HepG2 (cell line): ENCODE measurements at regions not wholly inside any gene's neighbourhood (a gene's known extent, or its start where the extent isn't known, plus 50 kb on each side); places are given as distances from the start of the nearest gene placed in this dataset.

Experiments used
- EP300 ChIP-seq, 3 experiments: sonication (generic) in 1 of 3; formaldehyde crosslinking in 1 of 3; IDR thresholded peaks; 2 replicates each; pipeline versions ENCODE4 v1.5.1 to v1.6.1; 2011 to 2020; ENCODE audit warnings: low read depth in 2 of 3, low read length in 2 of 3, borderline replicate concordance in 1 of 3, improper control_type of control experiment in 1 of 3, mild to moderate bottlenecking in 1 of 3, missing genetic modification reagents in 1 of 3, moderate library complexity in 1 of 3
- NFE2L2 ChIP-seq: fragments of 150-350 bp; IDR thresholded peaks from 2 replicates; pipeline ENCODE4 v1.6.1; 2014; ENCODE audit warnings: low read length
- SIN3A ChIP-seq: IDR thresholded peaks from 2 replicates; pipeline ENCODE4 v1.6.1; 2011; ENCODE audit warnings: low read depth, mild to moderate bottlenecking, control low read depth, low read length, borderline replicate concordance
- SUZ12 ChIP-seq: fragments of 150-350 bp; IDR thresholded peaks from 2 replicates; pipeline ENCODE4 v1.6.1; 2014; ENCODE audit warnings: low read depth, low read length
- TAF1 ChIP-seq: sonication (generic); formaldehyde crosslinking; IDR thresholded peaks from 2 replicates; pipeline ENCODE4 v1.4.0; 2020; ENCODE audit warnings: missing genetic modification reagents
- TCF12 ChIP-seq, 2 experiments: fragments of 450-650 bp in 1 of 2; sonication (generic) in 1 of 2; formaldehyde crosslinking in 1 of 2; IDR thresholded peaks; 2 replicates each; pipeline versions ENCODE4 v1.6.1 to v1.8.0; 2017 to 2022; ENCODE audit warnings: antibody characterized with exemption in 1 of 2, mild to moderate bottlenecking in 1 of 2, missing genetic modification reagents in 1 of 2, moderate library complexity in 1 of 2
- ZFP90 ChIP-seq: sonication (generic); formaldehyde crosslinking; IDR thresholded peaks from 2 replicates; pipeline ENCODE4 v1.8.0; 2022; ENCODE audit warnings: missing genetic modification reagents, mild to moderate bottlenecking, inconsistent platforms, borderline replicate concordance
- ZNF274 ChIP-seq: sonication (generic); formaldehyde crosslinking; IDR thresholded peaks from 2 replicates; pipeline ENCODE4 v1.5.1; 2020; ENCODE audit warnings: mild to moderate bottlenecking, missing genetic modification reagents
- ZNF383 ChIP-seq: sonication (generic); formaldehyde crosslinking; IDR thresholded peaks from 2 replicates; pipeline ENCODE4 v1.4.0; 2020; ENCODE audit warnings: missing genetic modification reagents, mild to moderate bottlenecking, borderline replicate concordance
- TF ChIP-seq, protein P1 (sequence below), 2 experiments: sonication (generic) in 1 of 2; formaldehyde crosslinking in 1 of 2; IDR thresholded peaks; 2 replicates each; pipeline versions ENCODE4 v1.5.1 to v1.6.1; 2011 to 2020; ENCODE audit warnings: borderline replicate concordance in 1 of 2, low read depth in 1 of 2, low read length in 1 of 2, mild to moderate bottlenecking in 1 of 2, missing genetic modification reagents in 1 of 2, moderate library complexity in 1 of 2
- TF ChIP-seq, protein P2 (sequence below): sonication (generic); formaldehyde crosslinking; IDR thresholded peaks from 2 replicates; pipeline ENCODE4 v1.5.0; 2020; ENCODE audit warnings: mild to moderate bottlenecking, missing genetic modification reagents, moderate library complexity
- TF ChIP-seq, protein P3 (sequence below): IDR thresholded peaks from 2 replicates; pipeline ENCODE4 v1.6.1; 2012; ENCODE audit warnings: inconsistent platforms
- TF ChIP-seq, protein P4 (sequence below): sonication (generic); formaldehyde crosslinking; IDR thresholded peaks from 2 replicates; pipeline ENCODE4 v1.4.0; 2020; ENCODE audit warnings: low read depth, missing genetic modification reagents

DNA sequence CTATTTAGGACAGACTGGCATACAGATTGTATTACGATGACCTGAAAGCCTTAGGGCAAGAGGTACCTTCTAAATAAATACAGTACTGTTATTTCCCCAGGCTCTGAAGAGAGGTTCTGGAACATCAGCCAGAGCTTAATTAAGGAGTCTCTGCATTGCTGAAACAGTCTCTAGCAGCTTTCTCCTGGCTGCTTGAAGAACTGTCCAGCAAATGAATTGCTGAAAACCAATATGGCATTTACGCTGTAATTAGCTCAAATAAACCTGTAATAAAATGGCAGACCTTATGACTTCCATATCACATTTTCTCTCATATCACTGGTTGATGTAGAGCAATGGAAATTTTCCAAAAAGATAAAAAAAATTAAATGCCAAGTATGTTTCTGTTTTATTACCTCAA, 636.3 kb downstream of the GABRG2 start:
- no peak for TF ChIP-seq NFE2L2
- TF ChIP-seq, protein P1, sequence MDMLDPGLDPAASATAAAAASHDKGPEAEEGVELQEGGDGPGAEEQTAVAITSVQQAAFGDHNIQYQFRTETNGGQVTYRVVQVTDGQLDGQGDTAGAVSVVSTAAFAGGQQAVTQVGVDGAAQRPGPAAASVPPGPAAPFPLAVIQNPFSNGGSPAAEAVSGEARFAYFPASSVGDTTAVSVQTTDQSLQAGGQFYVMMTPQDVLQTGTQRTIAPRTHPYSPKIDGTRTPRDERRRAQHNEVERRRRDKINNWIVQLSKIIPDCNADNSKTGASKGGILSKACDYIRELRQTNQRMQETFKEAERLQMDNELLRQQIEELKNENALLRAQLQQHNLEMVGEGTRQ (IDR thresholded peaks at IDR 0.05; ENCODE audit: low read depth, low read length), result no peak
- TF ChIP-seq, protein P1 (CRISPR knock-in tag; IDR thresholded peaks at IDR 0.05; ENCODE audit: borderline replicate concordance), result no peak
- TF ChIP-seq, protein P2, sequence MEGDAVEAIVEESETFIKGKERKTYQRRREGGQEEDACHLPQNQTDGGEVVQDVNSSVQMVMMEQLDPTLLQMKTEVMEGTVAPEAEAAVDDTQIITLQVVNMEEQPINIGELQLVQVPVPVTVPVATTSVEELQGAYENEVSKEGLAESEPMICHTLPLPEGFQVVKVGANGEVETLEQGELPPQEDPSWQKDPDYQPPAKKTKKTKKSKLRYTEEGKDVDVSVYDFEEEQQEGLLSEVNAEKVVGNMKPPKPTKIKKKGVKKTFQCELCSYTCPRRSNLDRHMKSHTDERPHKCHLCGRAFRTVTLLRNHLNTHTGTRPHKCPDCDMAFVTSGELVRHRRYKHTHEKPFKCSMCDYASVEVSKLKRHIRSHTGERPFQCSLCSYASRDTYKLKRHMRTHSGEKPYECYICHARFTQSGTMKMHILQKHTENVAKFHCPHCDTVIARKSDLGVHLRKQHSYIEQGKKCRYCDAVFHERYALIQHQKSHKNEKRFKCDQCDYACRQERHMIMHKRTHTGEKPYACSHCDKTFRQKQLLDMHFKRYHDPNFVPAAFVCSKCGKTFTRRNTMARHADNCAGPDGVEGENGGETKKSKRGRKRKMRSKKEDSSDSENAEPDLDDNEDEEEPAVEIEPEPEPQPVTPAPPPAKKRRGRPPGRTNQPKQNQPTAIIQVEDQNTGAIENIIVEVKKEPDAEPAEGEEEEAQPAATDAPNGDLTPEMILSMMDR (CRISPR knock-in tag), result no peak
- TF ChIP-seq EP300 (IDR thresholded peaks at IDR 0.05; ENCODE audit: low read depth in 2 of 2, low read length in 2 of 2), result no peak
- TF ChIP-seq EP300 (CRISPR knock-in tag; IDR thresholded peaks at IDR 0.05; ENCODE audit: borderline replicate concordance), result no peak
- TF ChIP-seq, protein P3, sequence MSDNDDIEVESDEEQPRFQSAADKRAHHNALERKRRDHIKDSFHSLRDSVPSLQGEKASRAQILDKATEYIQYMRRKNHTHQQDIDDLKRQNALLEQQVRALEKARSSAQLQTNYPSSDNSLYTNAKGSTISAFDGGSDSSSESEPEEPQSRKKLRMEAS, result no peak
- no peak for TF ChIP-seq ZFP90
- TF ChIP-seq, protein P4, sequence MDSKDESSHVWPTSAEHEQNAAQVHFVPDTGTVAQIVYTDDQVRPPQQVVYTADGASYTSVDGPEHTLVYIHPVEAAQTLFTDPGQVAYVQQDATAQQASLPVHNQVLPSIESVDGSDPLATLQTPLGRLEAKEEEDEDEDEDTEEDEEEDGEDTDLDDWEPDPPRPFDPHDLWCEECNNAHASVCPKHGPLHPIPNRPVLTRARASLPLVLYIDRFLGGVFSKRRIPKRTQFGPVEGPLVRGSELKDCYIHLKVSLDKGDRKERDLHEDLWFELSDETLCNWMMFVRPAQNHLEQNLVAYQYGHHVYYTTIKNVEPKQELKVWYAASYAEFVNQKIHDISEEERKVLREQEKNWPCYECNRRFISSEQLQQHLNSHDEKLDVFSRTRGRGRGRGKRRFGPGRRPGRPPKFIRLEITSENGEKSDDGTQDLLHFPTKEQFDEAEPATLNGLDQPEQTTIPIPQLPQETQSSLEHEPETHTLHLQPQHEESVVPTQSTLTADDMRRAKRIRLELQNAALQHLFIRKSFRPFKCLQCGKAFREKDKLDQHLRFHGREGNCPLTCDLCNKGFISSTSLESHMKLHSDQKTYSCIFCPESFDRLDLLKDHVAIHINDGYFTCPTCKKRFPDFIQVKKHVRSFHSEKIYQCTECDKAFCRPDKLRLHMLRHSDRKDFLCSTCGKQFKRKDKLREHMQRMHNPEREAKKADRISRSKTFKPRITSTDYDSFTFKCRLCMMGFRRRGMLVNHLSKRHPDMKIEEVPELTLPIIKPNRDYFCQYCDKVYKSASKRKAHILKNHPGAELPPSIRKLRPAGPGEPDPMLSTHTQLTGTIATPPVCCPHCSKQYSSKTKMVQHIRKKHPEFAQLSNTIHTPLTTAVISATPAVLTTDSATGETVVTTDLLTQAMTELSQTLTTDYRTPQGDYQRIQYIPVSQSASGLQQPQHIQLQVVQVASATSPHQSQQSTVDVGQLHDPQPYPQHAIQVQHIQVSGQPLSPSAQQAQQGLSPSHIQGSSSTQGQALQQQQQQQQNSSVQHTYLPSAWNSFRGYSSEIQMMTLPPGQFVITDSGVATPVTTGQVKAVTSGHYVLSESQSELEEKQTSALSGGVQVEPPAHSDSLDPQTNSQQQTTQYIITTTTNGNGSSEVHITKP (CRISPR knock-in tag), result no peak
- no peak for TF ChIP-seq TAF1 (CRISPR knock-in tag)
- no peak for TF ChIP-seq TCF12 (IDR thresholded peaks at IDR 0.05)
- no peak for TF ChIP-seq TCF12 (CRISPR knock-in tag; IDR thresholded peaks at IDR 0.05)
- no peak for TF ChIP-seq SUZ12
- no peak for TF ChIP-seq ZNF383 (CRISPR knock-in tag)
- TF ChIP-seq ZNF274 (CRISPR knock-in tag), result no peak
- TF ChIP-seq SIN3A, result no peak
